ENCODE measurements at regions not wholly inside any gene's neighbourhood (a gene's known extent, or its start where the extent isn't known, plus 50 kb on each side); places are given as distances from the start of the nearest gene placed in this dataset.

DNA sequence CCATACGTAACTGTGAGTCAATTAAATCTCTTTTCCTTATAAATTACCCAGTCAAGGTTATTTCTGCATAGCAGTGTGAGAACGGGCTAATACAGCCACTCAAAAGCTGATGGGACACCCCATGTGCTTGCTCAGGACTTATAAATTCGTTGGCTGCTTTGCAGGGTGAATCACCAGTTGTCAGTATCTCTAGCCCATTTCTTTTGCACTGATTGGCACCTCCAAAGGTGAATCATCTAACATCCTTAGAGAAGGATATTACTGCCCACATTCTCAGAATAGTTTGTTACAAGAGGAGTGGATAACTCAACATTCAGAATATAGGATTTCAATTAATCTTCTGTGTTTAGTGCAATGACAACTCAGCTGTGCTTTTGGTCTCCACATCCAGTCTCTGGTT is 601.5 kb downstream of the KCNH5 start:
- TF ChIP-seq CTCF (IDR thresholded peaks at IDR 0.05), result no peak
- no peak for TF ChIP-seq POLR2A (IDR thresholded peaks at IDR 0.05)
- TF ChIP-seq EP300 (IDR thresholded peaks at IDR 0.05), result no peak
